Right ventricle myocardium superior (tissue), 1 donor: ENCODE measurements at regions not wholly inside any gene's neighbourhood (a gene's known extent, or its start where the extent isn't known, plus 50 kb on each side); places are given as distances from the start of the nearest gene placed in this dataset.
"Not testable (repeated sequence)": the region's sequence is repeated elsewhere in the genome, so short reads cannot be mapped to it uniquely, and the experiment has no call there.

Source experiments
- ATAC-seq: fragments of 200-7000 bp; cut with Tn5 transposase; one replicate; pipeline ENCODE4 v1.9.1; 2020; ENCODE audit warnings: mild to moderate bottlenecking; ENCODE audit not compliant: poor library complexity
- DNase-seq: peaks from one replicate; pipeline ENCODE4 v3.0.0-alpha.2; 2020
- intact Hi-C: fragments of 100-400 bp; cut with DNase I; formaldehyde crosslinking; loops from one replicate; pipeline ENCODE4 v1.11.2; 2022
- donor health status: DM: no; HTN: yes; CAD: no; lungs with severe emphysema.

GRCh38 chr2:87608377-87609166 is 139.3 kb upstream of the PLGLB2 start:
- ATAC-seq, DNase-seq, intact Hi-C loops: not testable (repeated sequence)

- intact Hi-C loops, DNase-seq, ATAC-seq: not testable (repeated sequence)
Measured at GRCh38 chr2:87610974-87611373, 136.9 kb upstream of the PLGLB2 start.

- ATAC-seq, DNase-seq, intact Hi-C loops: not testable (repeated sequence)
Measured at GRCh38 chr2:87611416-87611815, 136.5 kb upstream of the PLGLB2 start.

- ATAC-seq, DNase-seq, intact Hi-C loops: not testable (repeated sequence)
Measured at GRCh38 chr2:87611956-87612355, 135.9 kb upstream of the PLGLB2 start.

GRCh38 chr2:87614829-87615434 is 133.0 kb upstream of the PLGLB2 start:
- intact Hi-C loops, DNase-seq: not testable (repeated sequence)

GRCh38 chr2:87619121-87619520 is 128.8 kb upstream of the PLGLB2 start:
- DNase-seq, ATAC-seq, intact Hi-C loops: not testable (repeated sequence)

More at GRCh38 chr2:87614829-87615434, 133.0 kb upstream of the PLGLB2 start:
- ATAC-seq: peak; percentile 89

GRCh38 chr2:87621139-87621538 is 126.7 kb upstream of the PLGLB2 start:
- intact Hi-C loops, ATAC-seq, DNase-seq: not testable (repeated sequence)

- intact Hi-C loops, DNase-seq, ATAC-seq: not testable (repeated sequence)
Measured at GRCh38 chr2:87622720-87623119, 125.2 kb upstream of the PLGLB2 start.

GRCh38 chr2:87629491-87630458 is 118.1 kb upstream of the PLGLB2 start:
- not testable (repeated sequence) for ATAC-seq

GRCh38 chr2:87630892-87631291 is 117.0 kb upstream of the PLGLB2 start:
- intact Hi-C loops, DNase-seq, ATAC-seq: not testable (repeated sequence)

More at GRCh38 chr2:87629491-87630458, 118.1 kb upstream of the PLGLB2 start:
- intact Hi-C loops, DNase-seq: not testable (repeated sequence)

- DNase-seq, intact Hi-C loops, ATAC-seq: not testable (repeated sequence)
Measured at GRCh38 chr2:87631402-87631801, 116.5 kb upstream of the PLGLB2 start.

- DNase-seq, intact Hi-C loops, ATAC-seq: not testable (repeated sequence)
Measured at GRCh38 chr2:87633287-87633963, 114.5 kb upstream of the PLGLB2 start.

GRCh38 chr2:87634106-87634505 is 113.8 kb upstream of the PLGLB2 start:
- intact Hi-C loops, ATAC-seq, DNase-seq: not testable (repeated sequence)

GRCh38 chr2:87634971-87635650 is 112.8 kb upstream of the PLGLB2 start:
- ATAC-seq, intact Hi-C loops, DNase-seq: not testable (repeated sequence)

- not testable (repeated sequence) for ATAC-seq, DNase-seq
Measured at GRCh38 chr2:87636246-87636645, 111.6 kb upstream of the PLGLB2 start.

GRCh38 chr2:87636735-87637134 is 111.2 kb upstream of the PLGLB2 start:
- intact Hi-C loops, DNase-seq: not testable (repeated sequence)
- ATAC-seq: peak; percentile 72

More at GRCh38 chr2:87636246-87636645, 111.6 kb upstream of the PLGLB2 start:
- intact Hi-C loops: not testable (repeated sequence)
